ENCODE measurements at regions not wholly inside any gene's neighbourhood (a gene's known extent, or its start where the extent isn't known, plus 50 kb on each side); places are given as distances from the start of the nearest gene placed in this dataset.
"Not testable (repeated sequence)": the region's sequence is repeated elsewhere in the genome, so short reads cannot be mapped to it uniquely, and the experiment has no call there.

- in situ Hi-C loops (cut with MboI; ENCODE audit: low sequenced_read_pairs): no loop called here
Measured at GRCh38 chr22:49006207-49007012, 821.3 kb downstream of the BRD1 start.

DNA sequence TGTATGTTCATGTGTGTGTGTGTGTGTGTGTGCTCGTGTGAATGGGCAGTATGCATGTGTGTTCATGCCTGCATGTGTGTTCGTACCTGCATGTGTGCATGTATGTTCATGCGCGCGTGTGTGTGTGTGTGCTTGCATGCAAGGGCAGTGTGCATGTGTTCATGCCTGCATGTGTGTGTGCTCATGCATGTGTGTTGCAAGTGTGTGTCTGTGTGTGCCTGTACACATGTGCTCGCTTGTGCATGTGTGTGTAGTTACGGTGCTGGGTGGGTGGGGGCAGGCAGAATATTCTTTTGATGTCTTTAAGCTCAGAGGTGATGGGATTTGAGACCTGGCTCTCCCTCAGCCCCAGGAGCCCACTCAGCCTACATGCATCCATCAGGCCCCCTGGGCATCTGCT, 822.1 kb downstream of the BRD1 start:
- in situ Hi-C loops (cut with MboI; ENCODE audit: low sequenced_read_pairs): no loop called here

DNA sequence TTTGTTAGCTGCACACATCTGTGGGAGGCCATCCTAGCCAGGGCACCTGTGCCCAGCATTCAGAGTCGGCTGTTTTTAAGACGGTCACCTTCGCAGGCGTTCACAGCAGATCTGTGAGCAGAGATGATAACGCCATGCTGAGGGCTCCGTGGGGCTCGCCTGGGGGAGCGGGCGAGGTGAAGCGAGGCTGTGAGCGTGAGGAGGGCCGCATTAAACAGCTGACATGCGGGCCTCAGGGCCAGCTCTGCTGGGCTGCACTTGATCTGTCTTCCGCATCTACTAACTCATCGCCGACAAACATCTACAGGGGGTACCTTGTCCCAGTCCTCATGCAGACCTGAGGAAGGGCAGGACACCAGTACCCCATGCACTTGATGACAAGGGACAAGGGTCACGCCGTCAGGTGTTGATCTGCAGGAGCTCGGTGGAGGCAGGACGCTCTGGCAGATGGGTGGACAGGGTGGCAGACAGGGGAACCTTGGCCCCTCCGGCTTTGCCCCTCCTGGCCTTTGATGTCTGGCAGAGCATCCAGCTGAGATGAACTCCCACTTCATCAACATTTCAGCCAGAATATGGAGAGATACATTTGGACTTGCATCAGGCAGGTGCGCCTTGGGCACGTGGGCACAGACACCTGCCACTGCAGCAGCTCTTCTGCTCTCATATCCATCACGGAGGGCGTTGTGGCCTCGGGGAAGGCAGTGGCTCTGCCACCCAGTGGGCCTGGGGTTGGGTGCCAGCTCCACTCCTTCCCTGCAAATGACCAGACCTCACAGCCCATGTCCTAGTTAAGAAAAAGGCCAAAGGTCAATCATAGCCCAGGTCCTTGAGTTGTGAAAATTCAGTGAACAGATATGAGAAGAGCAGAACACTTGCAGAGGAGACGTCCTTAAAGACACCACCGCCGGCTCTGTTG, 822.9 kb downstream of the BRD1 start:
- in situ Hi-C loops (cut with MboI; ENCODE audit: low sequenced_read_pairs): no loop called here

GRCh38 chr22:48997605-48998004, 830.1 kb downstream of the BRD1 start:
- in situ Hi-C loops (cut with MboI; ENCODE audit: low sequenced_read_pairs): not testable (repeated sequence)

DNA sequence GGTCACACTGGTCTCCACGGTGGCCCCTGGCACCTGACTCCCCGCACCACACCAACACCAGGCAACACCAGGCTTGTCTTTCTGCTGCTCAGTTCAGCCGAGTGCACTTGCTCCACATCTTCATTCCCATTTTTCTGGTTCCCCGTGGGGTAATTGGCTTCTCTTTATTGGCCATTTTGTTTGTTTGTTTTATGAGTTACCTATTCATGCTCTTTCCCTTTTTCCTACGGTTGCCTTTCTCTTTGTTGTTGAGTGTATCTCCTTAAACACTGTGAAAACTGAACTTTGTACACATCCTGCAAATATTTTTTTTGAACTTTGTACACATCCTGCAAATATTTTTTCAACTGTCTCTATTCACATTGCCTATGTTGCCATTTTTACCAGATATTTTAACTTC, 834.0 kb downstream of the BRD1 start:
- in situ Hi-C loops (cut with MboI; ENCODE audit: low sequenced_read_pairs): no loop called here

GRCh38 chr22:48984639-48985038, 843.0 kb downstream of the BRD1 start:
- in situ Hi-C loops (cut with MboI; ENCODE audit: low sequenced_read_pairs): no loop called here

- in situ Hi-C loops (cut with MboI; ENCODE audit: low sequenced_read_pairs): no loop called here
Measured at GRCh38 chr22:48982321-48982905, 845.3 kb downstream of the BRD1 start.

- in situ Hi-C loops (cut with MboI; ENCODE audit: low sequenced_read_pairs): no loop called here
Measured at GRCh38 chr22:48981371-48982061, 846.2 kb downstream of the BRD1 start.

DNA sequence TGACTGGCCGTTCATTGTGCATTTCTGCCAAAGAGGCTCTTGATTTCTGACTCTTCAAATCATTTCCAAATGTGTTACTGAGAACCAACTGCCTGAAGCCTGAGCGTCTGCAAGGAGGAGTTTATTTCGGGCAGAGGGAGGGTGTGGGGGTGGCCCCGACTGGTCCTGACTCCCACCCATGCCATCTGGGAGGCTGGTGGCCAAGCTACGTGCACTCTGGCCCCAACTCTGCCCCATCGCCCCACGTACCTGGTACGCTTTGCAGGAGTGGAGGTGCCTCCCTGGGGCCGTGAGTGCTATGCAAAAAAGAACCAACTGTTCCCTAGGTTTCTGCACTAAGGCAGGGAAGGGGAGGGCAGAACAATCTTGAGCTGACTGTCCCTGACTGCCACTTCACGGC, 846.8 kb downstream of the BRD1 start:
- in situ Hi-C loops (cut with MboI; ENCODE audit: low sequenced_read_pairs): no loop called here

DNA sequence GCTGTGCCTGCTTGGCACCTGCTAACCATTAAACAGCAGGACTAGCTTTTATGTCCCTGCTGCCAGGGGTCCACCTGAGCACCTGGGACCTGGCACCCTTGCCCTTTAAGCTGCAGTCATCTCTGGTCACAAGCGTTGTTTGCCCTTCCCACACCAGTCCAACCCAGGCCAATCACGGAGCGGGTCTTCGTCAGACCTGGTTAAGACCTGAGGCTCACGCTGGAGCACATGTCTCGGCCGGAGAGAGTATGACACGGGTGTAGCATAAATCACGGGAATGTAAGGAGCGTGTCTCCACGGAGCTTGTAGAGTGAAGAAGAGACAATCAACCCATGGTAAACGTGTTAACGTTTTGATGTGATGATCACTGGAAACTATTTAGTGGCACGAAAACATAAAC, 847.3 kb downstream of the BRD1 start:
- in situ Hi-C loops (cut with MboI; ENCODE audit: low sequenced_read_pairs): no loop called here

DNA sequence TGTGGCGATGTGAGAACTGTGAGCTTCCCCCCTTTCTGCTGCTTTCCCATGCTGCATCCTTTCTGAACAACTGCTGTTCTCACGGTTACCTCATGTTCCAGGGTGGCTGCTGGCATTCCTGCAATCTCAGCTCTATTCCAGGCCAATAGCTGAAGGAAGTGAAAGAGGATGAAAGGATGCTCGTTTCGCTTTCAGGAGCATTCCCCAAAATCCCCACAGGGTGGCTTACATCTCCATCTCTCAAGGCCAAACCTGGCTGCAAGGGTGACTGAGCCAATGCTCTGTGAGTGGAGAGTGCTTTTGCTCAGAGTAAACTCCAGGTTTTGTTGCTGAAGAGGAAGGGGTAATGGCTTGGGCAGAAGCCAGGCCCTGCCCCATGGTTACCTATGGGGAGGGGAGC, 848.2 kb downstream of the BRD1 start:
- in situ Hi-C loops (cut with MboI; ENCODE audit: low sequenced_read_pairs): no loop called here

GRCh38 chr22:48976556-48977535, 850.8 kb downstream of the BRD1 start:
- in situ Hi-C loops (cut with MboI; ENCODE audit: low sequenced_read_pairs): no loop called here

- in situ Hi-C loops (cut with MboI; ENCODE audit: low sequenced_read_pairs): no loop called here
Measured at GRCh38 chr22:48975886-48976285, 851.8 kb downstream of the BRD1 start.

DNA sequence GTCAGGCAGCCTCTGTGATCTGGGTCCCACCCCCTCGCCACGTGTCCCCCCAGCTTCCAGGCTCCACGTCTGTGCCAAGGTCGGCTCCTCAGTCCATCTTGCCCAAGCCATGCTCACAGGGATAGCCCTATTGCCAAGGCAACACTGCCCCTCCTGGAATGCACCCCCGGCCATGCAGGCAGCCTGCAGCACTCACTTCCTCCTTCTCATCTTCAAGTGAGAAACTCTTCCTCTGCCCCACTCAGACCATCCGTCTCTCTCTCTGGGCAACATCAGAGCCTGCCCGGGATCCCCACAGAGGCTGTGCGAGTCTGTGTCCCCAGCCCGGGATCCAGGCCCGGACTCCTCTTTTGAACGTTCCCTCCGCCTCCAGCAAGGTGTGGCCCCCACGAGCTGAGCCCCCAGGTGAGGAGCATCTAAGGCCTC, 852.3 kb downstream of the BRD1 start:
- in situ Hi-C loops (cut with MboI; ENCODE audit: low sequenced_read_pairs): no loop called here

GRCh38 chr22:48974443-48975315, 853.0 kb downstream of the BRD1 start:
- in situ Hi-C loops (cut with MboI; ENCODE audit: low sequenced_read_pairs): no loop called here

DNA sequence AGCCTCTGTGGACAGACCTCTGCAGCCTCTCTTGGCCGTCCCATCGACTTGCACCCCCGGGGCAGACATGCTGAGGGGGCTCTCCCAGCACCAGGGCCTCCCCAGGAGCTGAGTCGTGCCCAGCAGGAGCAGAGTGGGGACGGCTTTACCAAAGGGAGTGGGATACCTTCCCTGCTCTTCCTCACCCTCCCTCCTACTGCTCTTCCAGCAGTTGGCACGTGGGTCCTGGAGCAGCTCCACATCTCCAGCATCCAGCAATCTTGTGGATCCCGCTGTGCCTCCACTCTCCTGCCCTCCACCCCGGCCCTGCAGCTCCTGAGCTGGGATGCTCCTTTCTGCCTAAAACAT, 854.0 kb downstream of the BRD1 start:
- in situ Hi-C loops (cut with MboI; ENCODE audit: low sequenced_read_pairs): no loop called here

DNA sequence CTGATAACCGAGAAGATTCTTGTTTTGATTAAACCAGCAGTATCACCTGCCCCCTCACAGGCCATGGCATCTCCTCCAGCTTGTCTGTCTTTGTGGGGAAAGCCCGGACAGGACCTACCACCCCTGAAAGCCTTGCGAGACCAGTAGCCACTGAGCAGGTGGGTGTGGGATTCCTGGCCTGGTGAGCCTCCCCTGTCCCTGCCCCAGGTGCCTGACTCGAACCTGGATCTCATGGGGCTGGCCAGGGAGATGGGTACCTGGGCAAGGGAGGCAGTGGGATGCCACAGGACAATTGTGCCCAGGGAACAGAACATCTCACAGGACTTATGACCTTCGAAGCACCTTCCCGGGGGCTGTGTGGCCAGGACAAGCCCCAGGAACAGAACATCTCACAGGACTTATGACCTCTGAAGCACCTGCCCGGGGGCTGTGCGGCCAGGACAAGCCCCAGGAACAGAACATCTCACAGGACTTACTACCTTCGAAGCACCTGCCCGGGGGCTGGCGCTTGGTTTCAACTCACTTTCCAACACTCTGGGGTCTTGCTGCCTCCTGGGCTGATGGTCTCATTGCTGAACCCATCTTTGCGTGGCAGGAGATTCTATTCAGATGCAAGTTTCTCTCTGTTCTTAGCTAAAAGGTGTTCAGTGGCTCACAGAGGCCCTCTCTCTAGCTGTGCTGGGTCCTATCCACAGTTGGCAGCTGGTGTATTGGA, 854.5 kb downstream of the BRD1 start:
- in situ Hi-C loops (cut with MboI; ENCODE audit: low sequenced_read_pairs): no loop called here

- in situ Hi-C loops (cut with MboI; ENCODE audit: low sequenced_read_pairs): no loop called here
Measured at GRCh38 chr22:48968201-48968959, 859.3 kb downstream of the BRD1 start.
